ENCODE measurements at regions not wholly inside any gene's neighbourhood (a gene's known extent, or its start where the extent isn't known, plus 50 kb on each side); places are given as distances from the start of the nearest gene placed in this dataset.

GRCh38 chr2:20880221-20880771, 57.4 kb upstream of the LDAH start:
- TF ChIP-seq GLIS3 (CRISPR knock-in tag; IDR thresholded peaks at IDR 0.05) (no peak), ZC3H10 (CRISPR knock-in tag; IDR thresholded peaks at IDR 0.05) (no peak), TCF4 (CRISPR knock-in tag; IDR thresholded peaks at IDR 0.05; ENCODE audit: borderline replicate concordance) (no peak), ZNF565 (CRISPR knock-in tag; conservative IDR thresholded peaks at IDR 0.05; ENCODE audit: low read depth) (no peak)
